DND-41 (cell line): ENCODE measurements at regions not wholly inside any gene's neighbourhood (a gene's known extent, or its start where the extent isn't known, plus 50 kb on each side); places are given as distances from the start of the nearest gene placed in this dataset.

ENCODE experiments used
- ATAC-seq: fragments of 200-7000 bp; cut with Tn5 transposase; 3 replicates; pipeline ENCODE4 v1.9.1; 2021; ENCODE audit warnings: low read depth; ENCODE audit not compliant: insufficient read depth
- DNase-seq: peaks from one replicate; pipeline ENCODE4 v3.0.0-alpha.2; 2020
- H2AFZ ChIP-seq: 2 replicates; pipeline ENCODE4 v1.6.0; 2012; ENCODE audit warnings: low read depth, low read length
- H3K27ac ChIP-seq: 2 replicates; pipeline ENCODE4 v1.5.1; 2012; ENCODE audit warnings: low read length, inconsistent platforms
- H3K27me3 ChIP-seq: fragments of 200-600 bp; sonication (generic); 2 replicates; pipeline ENCODE4 v1.6.0; 2012; ENCODE audit warnings: low read length, mild to moderate bottlenecking, inconsistent platforms; ENCODE audit not compliant: insufficient read depth, poor library complexity
- H3K36me3 ChIP-seq: 2 replicates; pipeline ENCODE4 v1.5.1; 2012; ENCODE audit warnings: low read length, inconsistent platforms; ENCODE audit not compliant: insufficient read depth
- H3K4me1 ChIP-seq: 2 replicates; pipeline ENCODE4 v1.5.1; 2012; ENCODE audit warnings: mild to moderate bottlenecking, low read length; ENCODE audit not compliant: insufficient read depth
- H3K4me2 ChIP-seq: 2 replicates; pipeline ENCODE4 v1.6.0; 2012; ENCODE audit warnings: mild to moderate bottlenecking, moderate library complexity, low read length, inconsistent platforms; ENCODE audit not compliant: insufficient read depth
- H3K4me3 ChIP-seq, 2 experiments: fragments of 200-600 bp in 1 of 2; shearing (Covaris generic) in 1 of 2; 2 replicates each; pipeline ENCODE4 v1.5.1; 2012 to 2016; ENCODE audit warnings: inconsistent platforms in 2 of 2, low read length in 2 of 2, mild to moderate bottlenecking in 2 of 2, low read depth in 1 of 2, moderate library complexity in 1 of 2
- H3K79me2 ChIP-seq: 2 replicates; pipeline ENCODE4 v1.6.0; 2012; ENCODE audit warnings: low read length, inconsistent platforms; ENCODE audit not compliant: insufficient read depth
- H3K9ac ChIP-seq: 2 replicates; pipeline ENCODE4 v1.6.0; 2012; ENCODE audit warnings: low read depth, mild to moderate bottlenecking, inconsistent platforms, low read length, moderate library complexity
- H3K9me3 ChIP-seq: 2 replicates; pipeline ENCODE4 v1.5.1; 2012; ENCODE audit warnings: low read length, moderate library complexity, mild to moderate bottlenecking, inconsistent platforms; ENCODE audit not compliant: insufficient read depth, severe bottlenecking
- H4K20me1 ChIP-seq: 2 replicates; pipeline ENCODE4 v1.6.0; 2012; ENCODE audit warnings: low read length; ENCODE audit not compliant: insufficient read depth
- EZH2 ChIP-seq: IDR thresholded peaks from 3 replicates; pipeline ENCODE4 v1.6.1; 2012; ENCODE audit warnings: borderline replicate concordance, low read depth, mild to moderate bottlenecking, moderate library complexity, low read length, inconsistent platforms; ENCODE audit not compliant: severe bottlenecking
- TF ChIP-seq, protein P1 (sequence below): IDR thresholded peaks from 2 replicates; pipeline ENCODE4 v1.5.1; 2012; ENCODE audit warnings: borderline replicate concordance, low read length, moderate library complexity, mild to moderate bottlenecking; ENCODE audit not compliant: poor library complexity, severe bottlenecking; ENCODE audit errors: extremely low read depth

DNA sequence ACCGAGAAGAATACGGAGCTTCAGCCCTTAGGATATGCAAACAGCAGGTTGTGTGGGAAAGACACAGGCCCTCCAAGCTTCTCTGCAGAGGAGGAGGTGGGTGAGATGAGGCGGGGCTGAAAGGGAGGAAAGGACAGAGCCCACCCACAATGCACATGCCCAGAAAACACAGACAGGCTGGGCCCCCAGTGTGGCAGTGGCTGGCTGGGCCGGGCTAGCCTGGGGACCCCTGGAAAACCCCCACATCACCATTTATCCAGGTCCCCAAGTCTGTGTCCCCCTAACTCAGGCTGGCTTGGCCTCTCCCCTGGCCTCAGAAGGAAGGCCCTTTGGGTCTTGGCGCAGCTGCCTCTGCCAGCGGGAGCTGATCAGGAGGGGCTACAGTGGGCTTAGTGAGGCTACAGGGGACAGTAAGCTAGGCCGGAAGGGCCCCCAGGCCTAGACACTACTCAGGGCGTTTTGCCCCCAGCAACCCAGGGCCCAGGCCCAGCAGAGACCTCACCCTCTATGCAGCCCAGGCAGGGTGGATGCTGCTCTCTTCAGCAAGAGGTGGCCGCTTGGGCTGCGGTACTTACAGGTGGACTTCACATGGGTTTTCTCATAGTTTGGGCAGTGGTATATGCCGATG lies 119.5 kb downstream of the TUBA3C start:
- no peak overlapping the region for H3K9ac ChIP-seq
- H3K4me3 ChIP-seq: no peak overlapping the region
- ATAC-seq: no peak
- no peak overlapping the region for H3K27ac ChIP-seq
- no peak overlapping the region for H2AFZ ChIP-seq
- H3K36me3 ChIP-seq: no peaks in the 10 kb centered on the region
- H4K20me1 ChIP-seq: no peaks in the 10 kb centered on the region
- no peak overlapping the region for H3K4me2 ChIP-seq
- H3K27me3 ChIP-seq: no peaks in the 10 kb centered on the region
- no peaks in the 10 kb centered on the region for H3K79me2 ChIP-seq
- H3K4me1 ChIP-seq: no peaks in the 10 kb centered on the region
- TF ChIP-seq, protein P1, sequence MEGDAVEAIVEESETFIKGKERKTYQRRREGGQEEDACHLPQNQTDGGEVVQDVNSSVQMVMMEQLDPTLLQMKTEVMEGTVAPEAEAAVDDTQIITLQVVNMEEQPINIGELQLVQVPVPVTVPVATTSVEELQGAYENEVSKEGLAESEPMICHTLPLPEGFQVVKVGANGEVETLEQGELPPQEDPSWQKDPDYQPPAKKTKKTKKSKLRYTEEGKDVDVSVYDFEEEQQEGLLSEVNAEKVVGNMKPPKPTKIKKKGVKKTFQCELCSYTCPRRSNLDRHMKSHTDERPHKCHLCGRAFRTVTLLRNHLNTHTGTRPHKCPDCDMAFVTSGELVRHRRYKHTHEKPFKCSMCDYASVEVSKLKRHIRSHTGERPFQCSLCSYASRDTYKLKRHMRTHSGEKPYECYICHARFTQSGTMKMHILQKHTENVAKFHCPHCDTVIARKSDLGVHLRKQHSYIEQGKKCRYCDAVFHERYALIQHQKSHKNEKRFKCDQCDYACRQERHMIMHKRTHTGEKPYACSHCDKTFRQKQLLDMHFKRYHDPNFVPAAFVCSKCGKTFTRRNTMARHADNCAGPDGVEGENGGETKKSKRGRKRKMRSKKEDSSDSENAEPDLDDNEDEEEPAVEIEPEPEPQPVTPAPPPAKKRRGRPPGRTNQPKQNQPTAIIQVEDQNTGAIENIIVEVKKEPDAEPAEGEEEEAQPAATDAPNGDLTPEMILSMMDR: no peak
- no peak for TF ChIP-seq EZH2
- DNase-seq: no peak
- H3K9me3 ChIP-seq: peaks cover 8% of the 10 kb centered on the region

DNA sequence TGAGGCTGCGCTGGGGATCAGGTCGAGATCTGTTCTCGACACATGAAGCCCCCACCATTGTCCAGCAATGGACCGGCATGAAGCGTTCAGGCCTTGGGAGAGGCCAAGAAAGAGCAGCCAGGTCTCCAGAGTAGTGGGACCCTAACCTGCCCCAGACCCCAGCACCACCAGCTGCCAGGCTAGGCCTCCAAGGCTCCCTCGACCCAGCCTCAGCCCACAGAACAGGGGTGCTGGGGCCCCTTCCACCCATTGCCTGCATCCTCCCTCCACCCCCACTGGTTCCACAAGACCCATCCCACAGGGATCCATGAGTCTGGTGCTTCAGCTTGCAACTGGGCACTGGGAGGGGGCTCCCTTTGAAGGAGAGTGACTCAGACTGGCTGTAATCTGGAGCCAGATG lies 120.3 kb downstream of the TUBA3C start:
- TF ChIP-seq, protein P1: no peak
- no peak for TF ChIP-seq EZH2
- Histone ChIP-seq H3K9ac (no peak overlapping the region), H3K4me2 (no peak overlapping the region), H3K4me3 (no peak overlapping the region), H4K20me1 (no peaks in the 10 kb centered on the region), H3K9me3 (peaks cover 16% of the 10 kb centered on the region), H3K79me2 (no peaks in the 10 kb centered on the region), H2AFZ (no peak overlapping the region), H3K27me3 (no peaks in the 10 kb centered on the region), H3K27ac (no peak overlapping the region), H3K36me3 (no peaks in the 10 kb centered on the region), H3K4me1 (no peaks in the 10 kb centered on the region)
- DNase-seq (no peak), ATAC-seq (no peak)

DNA sequence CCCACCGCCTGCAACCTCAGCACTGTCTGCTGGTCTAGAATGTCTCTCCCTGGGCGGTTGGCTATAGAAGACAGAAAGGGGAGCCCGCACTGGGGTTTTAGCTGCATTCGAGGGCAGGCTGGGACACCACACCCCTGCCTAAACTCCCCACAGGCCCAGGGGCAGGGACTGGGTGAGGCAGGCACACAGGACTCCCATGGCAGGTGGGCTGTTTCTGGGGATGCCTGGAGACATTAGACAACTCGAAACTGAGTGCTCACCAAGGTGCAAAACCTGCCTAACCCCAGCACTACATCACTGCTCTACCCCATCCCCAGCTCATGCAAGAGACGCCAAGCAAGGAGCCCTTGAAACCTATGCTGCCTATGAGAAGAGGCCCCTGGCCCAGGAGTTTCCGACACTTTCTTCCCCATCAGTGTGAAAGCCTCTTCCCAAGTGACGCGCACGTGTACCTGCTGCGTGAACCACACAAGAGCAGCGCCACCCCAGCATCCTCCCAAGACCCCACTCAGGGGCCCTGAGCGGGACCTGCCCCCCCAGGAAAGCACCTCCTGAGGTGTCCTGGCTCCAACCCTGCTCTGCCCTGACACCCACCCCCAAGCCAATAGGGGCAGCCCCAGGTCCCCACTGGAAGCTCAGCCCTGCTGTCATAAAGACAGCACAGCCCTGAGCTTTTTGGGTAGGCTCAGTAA lies 121.2 kb downstream of the TUBA3C start:
- TF ChIP-seq, protein P1: no peak
- no peak for TF ChIP-seq EZH2
- H3K79me2 ChIP-seq: no peaks in the 10 kb centered on the region
- no peaks in the 10 kb centered on the region for H3K27me3 ChIP-seq
- H3K36me3 ChIP-seq: no peaks in the 10 kb centered on the region
- no peak overlapping the region for H3K4me2 ChIP-seq
- H3K4me3 ChIP-seq: no peak overlapping the region
- H3K27ac ChIP-seq: no peak overlapping the region
- DNase-seq: no peak
- H4K20me1 ChIP-seq: no peaks in the 10 kb centered on the region
- H3K4me1 ChIP-seq: no peaks in the 10 kb centered on the region
- peaks cover 21% of the 10 kb centered on the region for H3K9me3 ChIP-seq
- no peak for ATAC-seq
- H3K9ac ChIP-seq: no peak overlapping the region
- no peak overlapping the region for H2AFZ ChIP-seq
